Lower lobe of right lung (tissue), 2 donors: ENCODE measurements at regions not wholly inside any gene's neighbourhood (a gene's known extent, or its start where the extent isn't known, plus 50 kb on each side); places are given as distances from the start of the nearest gene placed in this dataset.

Experiments
- ATAC-seq, 2 donors: fragments of 200-7000 bp; cut with Tn5 transposase; one replicate each; pipeline ENCODE4 v1.9.1; 2020 to 2022; ENCODE audit warnings: mild to moderate bottlenecking in 2 of 2, moderate library complexity in 2 of 2
- DNase-seq: peaks from one replicate; pipeline ENCODE4 v3.0.0-alpha.2; 2020
- H3K27ac ChIP-seq: fragments of 200-600 bp; one replicate; pipeline ENCODE4 v1.8.0; 2022
- H3K27me3 ChIP-seq: fragments of 200-600 bp; one replicate; pipeline ENCODE4 v1.8.0; 2022; ENCODE audit warnings: low read depth
- H3K36me3 ChIP-seq: fragments of 200-600 bp; one replicate; pipeline ENCODE4 v1.8.0; 2022; ENCODE audit warnings: mild to moderate bottlenecking
- H3K4me1 ChIP-seq: fragments of 200-600 bp; one replicate; pipeline ENCODE4 v1.8.0; 2022
- H3K4me3 ChIP-seq: fragments of 200-600 bp; one replicate; pipeline ENCODE4 v1.8.0; 2022; ENCODE audit warnings: mild to moderate bottlenecking
- H3K9me3 ChIP-seq: fragments of 200-600 bp; one replicate; pipeline ENCODE4 v1.8.0; 2022
- CTCF ChIP-seq: fragments of 200-600 bp; IDR thresholded peaks from one replicate; pipeline ENCODE4 v1.8.0; 2022; ENCODE audit warnings: antibody characterized with exemption, mild to moderate bottlenecking
- intact Hi-C: fragments of 100-400 bp; cut with DNase I; formaldehyde crosslinking; loops from one replicate; pipeline ENCODE4 v1.11.0; 2022
- donor health status: DM: no; HTN: yes; CAD: no; lungs with severe emphysema.

- no peak for TF ChIP-seq CTCF
- no peak overlapping the region for H3K4me3 ChIP-seq
- no peaks in the 10 kb centered on the region for H3K9me3 ChIP-seq
- ATAC-seq (peak; percentile 15 to 52), DNase-seq (no peak)
- intact Hi-C loops: no loop called here
- H3K4me1 ChIP-seq: no peaks in the 10 kb centered on the region
- no peak overlapping the region for H3K27ac ChIP-seq
- H3K27me3 ChIP-seq: no peaks in the 10 kb centered on the region
- no peaks in the 10 kb centered on the region for H3K36me3 ChIP-seq
These were observed 466.9 kb downstream of the FUT8 start for GRCh38 chr14:65879248-65880009.

GRCh38 chr14:65880507-65880906 is 468.0 kb downstream of the FUT8 start:
- no peak for ATAC-seq
- no peak for TF ChIP-seq CTCF
- H3K27ac ChIP-seq: no peak overlapping the region
- intact Hi-C loops: no loop called here
- no peaks in the 10 kb centered on the region for H3K9me3 ChIP-seq
- no peaks in the 10 kb centered on the region for H3K4me1 ChIP-seq
- no peak for DNase-seq
- H3K27me3 ChIP-seq: no peaks in the 10 kb centered on the region
- no peak overlapping the region for H3K4me3 ChIP-seq
- H3K36me3 ChIP-seq: no peaks in the 10 kb centered on the region

GRCh38 chr14:65881642-65882041 is 469.1 kb downstream of the FUT8 start:
- Histone ChIP-seq H3K9me3 (no peaks in the 10 kb centered on the region), H3K4me3 (no peak overlapping the region), H3K27ac (no peak overlapping the region), H3K36me3 (no peaks in the 10 kb centered on the region), H3K27me3 (no peaks in the 10 kb centered on the region), H3K4me1 (no peaks in the 10 kb centered on the region)
- ATAC-seq (no peak), DNase-seq (no peak)
- TF ChIP-seq CTCF: no peak
- intact Hi-C loops: no loop called here

- no peaks in the 10 kb centered on the region for H3K9me3 ChIP-seq
- no peak overlapping the region for H3K4me3 ChIP-seq
- H3K27ac ChIP-seq: no peak overlapping the region
- no peaks in the 10 kb centered on the region for H3K27me3 ChIP-seq
- intact Hi-C loops: no loop called here
- H3K36me3 ChIP-seq: no peaks in the 10 kb centered on the region
- no peak for TF ChIP-seq CTCF
- DNase-seq (no peak), ATAC-seq (no peak)
- no peaks in the 10 kb centered on the region for H3K4me1 ChIP-seq
These were observed 476.1 kb downstream of the FUT8 start for GRCh38 chr14:65888677-65889076.

- Histone ChIP-seq H3K36me3 (no peaks in the 10 kb centered on the region), H3K4me3 (no peak overlapping the region), H3K9me3 (no peaks in the 10 kb centered on the region), H3K27ac (no peak overlapping the region), H3K27me3 (no peaks in the 10 kb centered on the region), H3K4me1 (no peaks in the 10 kb centered on the region)
- no peak for ATAC-seq
- no peak for TF ChIP-seq CTCF
- DNase-seq: no peak
- intact Hi-C loops: no loop called here
These were observed 479.8 kb downstream of the FUT8 start for GRCh38 chr14:65892315-65892714.
